ENCODE measurements at regions not wholly inside any gene's neighbourhood (a gene's known extent, or its start where the extent isn't known, plus 50 kb on each side); places are given as distances from the start of the nearest gene placed in this dataset.
A peak's percentile ranks its signal among the peaks of the same experiment; 100 is the strongest.

DNA sequence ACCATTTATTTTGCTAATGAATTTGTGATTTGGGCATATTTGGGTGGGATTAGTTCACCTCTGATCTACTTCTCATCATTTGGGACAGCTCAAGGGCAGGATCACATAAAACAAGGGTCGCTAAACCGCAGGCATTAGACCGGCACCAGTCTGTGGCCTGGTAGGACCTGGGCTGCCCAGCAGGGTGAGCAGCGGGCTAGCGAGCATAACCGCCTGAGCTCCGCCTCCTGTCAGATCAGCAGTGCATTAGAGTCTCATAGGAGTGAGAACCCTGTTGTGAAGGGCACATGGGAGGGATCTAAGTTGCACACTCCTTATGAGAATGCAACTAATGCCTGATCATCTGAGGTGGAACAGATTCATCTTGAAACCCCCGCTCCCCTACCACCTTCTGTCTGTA lies 785.3 kb downstream of the TRHDE start:
- no peaks in the 10 kb centered on the region for H3K36me3 ChIP-seq
- H3K27me3 ChIP-seq = no peaks in the 10 kb centered on the region
- 93 to 95% methylated on average over 8 of the region's 8 CpGs for WGBS, 2 donors
- ATAC-seq = no peak
- H3K9me3 ChIP-seq = no peaks in the 10 kb centered on the region
- H3K27ac ChIP-seq = no peak overlapping the region
- no peaks in the 10 kb centered on the region for H3K4me1 ChIP-seq
- no peak overlapping the region for H3K4me3 ChIP-seq
- FAIRE-seq = no peak
- intact Hi-C loops (cut with DNase I) = no loop called here
- peak in 1 of 6 donors; percentile 13 for DNase-seq
- TF ChIP-seq, protein P1, sequence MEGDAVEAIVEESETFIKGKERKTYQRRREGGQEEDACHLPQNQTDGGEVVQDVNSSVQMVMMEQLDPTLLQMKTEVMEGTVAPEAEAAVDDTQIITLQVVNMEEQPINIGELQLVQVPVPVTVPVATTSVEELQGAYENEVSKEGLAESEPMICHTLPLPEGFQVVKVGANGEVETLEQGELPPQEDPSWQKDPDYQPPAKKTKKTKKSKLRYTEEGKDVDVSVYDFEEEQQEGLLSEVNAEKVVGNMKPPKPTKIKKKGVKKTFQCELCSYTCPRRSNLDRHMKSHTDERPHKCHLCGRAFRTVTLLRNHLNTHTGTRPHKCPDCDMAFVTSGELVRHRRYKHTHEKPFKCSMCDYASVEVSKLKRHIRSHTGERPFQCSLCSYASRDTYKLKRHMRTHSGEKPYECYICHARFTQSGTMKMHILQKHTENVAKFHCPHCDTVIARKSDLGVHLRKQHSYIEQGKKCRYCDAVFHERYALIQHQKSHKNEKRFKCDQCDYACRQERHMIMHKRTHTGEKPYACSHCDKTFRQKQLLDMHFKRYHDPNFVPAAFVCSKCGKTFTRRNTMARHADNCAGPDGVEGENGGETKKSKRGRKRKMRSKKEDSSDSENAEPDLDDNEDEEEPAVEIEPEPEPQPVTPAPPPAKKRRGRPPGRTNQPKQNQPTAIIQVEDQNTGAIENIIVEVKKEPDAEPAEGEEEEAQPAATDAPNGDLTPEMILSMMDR (IDR thresholded peaks at IDR 0.05) = no peak

DNA sequence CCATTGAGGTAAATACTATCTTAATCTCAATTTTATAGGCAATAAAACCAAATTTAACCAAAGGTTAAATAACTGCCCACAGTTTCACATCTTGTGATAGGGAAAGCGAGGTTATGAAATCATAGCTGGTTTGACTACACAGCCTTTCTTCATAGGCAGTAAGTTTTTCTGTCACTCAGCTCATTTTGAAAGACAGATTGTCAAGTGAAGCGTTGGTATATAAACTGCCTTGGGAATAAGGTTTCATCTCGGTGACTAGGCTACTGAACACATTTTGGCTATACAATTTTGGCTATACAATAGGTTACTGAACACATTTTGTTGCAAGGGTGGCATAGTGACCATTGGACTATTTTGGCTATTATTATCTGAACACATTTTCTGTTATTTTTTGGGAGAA lies 793.7 kb downstream of the TRHDE start:
- Histone ChIP-seq H3K27ac (no peak overlapping the region), H3K9me3 (no peaks in the 10 kb centered on the region), H3K36me3 (no peaks in the 10 kb centered on the region), H3K4me3 (no peak overlapping the region), H3K4me1 (no peaks in the 10 kb centered on the region), H3K27me3 (no peaks in the 10 kb centered on the region)
- ATAC-seq (no peak), FAIRE-seq (no peak), DNase-seq (no peak)
- TF ChIP-seq, protein P1 (IDR thresholded peaks at IDR 0.05) = no peak
- intact Hi-C loops (cut with DNase I) = no loop called here
- 63 to 80% methylated on average over 3 of the region's 3 CpGs for WGBS, 2 donors

DNA sequence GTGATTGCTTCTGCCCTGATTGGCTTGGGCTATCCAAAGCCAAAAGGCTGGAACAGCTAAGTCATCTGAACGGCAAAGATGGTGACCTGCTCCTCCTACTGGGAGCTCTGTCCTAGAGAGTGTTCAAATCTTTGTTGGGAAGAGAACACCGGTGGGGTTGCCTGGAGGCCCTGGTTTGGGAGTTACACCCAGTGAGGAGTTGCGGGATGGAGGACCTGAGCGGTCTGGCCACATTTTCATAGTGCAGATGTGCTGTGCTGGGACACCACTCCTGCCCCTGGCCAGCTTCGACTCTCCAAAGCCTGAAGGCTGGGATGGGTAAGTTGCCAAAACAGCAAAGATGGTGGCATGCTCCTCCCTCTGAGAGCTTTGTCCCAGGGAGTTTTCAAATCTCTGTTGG lies 795.4 kb downstream of the TRHDE start:
- FAIRE-seq = no peak
- ATAC-seq = no peak
- peak in 1 of 6 donors; percentile 16 for DNase-seq
- Histone ChIP-seq H3K27ac (no peak overlapping the region), H3K4me1 (no peaks in the 10 kb centered on the region), H3K4me3 (no peak overlapping the region), H3K27me3 (no peaks in the 10 kb centered on the region), H3K9me3 (no peaks in the 10 kb centered on the region), H3K36me3 (no peaks in the 10 kb centered on the region)
- 78 to 88% methylated on average over 5 of the region's 5 CpGs for WGBS, 2 donors
- intact Hi-C loops (cut with DNase I) = no loop called here
- TF ChIP-seq, protein P1 (IDR thresholded peaks at IDR 0.05) = no peak

DNA sequence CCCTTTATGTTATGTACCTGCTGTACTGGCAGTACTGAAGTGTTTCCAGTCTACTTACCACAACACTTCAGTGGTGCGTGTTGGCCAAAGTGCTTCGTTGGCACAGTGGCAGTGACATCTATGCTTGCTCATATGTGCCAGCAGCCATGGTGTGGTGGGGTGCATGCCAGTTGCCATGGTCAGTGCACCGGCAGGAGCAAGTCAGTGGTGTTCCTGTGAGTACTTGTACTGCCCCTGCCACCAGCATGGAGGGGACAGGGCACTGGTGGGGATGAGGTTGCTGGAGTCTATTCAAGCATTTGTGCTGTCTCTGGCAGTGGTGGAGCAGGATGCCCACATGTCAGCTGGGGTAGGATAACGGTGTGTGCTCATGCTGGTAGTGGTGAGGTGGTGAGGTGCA lies 800.0 kb downstream of the TRHDE start:
- H3K27ac ChIP-seq = no peak overlapping the region
- no peaks in the 10 kb centered on the region for H3K4me1 ChIP-seq
- no peak for ATAC-seq
- no peak for FAIRE-seq
- H3K27me3 ChIP-seq = no peaks in the 10 kb centered on the region
- WGBS, 2 donors = 81 to 91% methylated on average over 4 of the region's 4 CpGs
- intact Hi-C loops (cut with DNase I) = no loop called here
- H3K4me3 ChIP-seq = no peak overlapping the region
- H3K36me3 ChIP-seq = no peaks in the 10 kb centered on the region
- TF ChIP-seq, protein P1 (IDR thresholded peaks at IDR 0.05) = no peak
- H3K9me3 ChIP-seq = no peaks in the 10 kb centered on the region
- DNase-seq = no peak

DNA sequence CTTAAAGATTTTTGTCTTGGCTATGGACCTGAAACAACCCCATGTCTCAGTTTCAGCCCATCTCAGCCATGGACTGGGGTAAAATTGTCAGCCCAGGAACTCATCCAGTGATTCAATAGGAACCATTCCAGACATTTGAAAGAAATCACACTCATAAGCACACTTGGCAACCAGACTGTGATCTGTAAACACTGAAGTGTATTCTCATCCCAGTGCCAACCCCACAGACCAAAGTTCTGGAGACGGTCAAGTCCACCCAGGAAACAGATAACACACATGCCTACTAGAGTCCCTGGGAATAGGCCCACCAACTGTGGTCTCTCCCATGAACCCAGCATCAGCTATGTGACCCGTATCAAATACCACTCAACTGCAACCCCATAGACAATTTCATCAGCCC lies 804.6 kb downstream of the TRHDE start:
- Histone ChIP-seq H3K36me3 (no peaks in the 10 kb centered on the region), H3K27me3 (no peaks in the 10 kb centered on the region), H3K27ac (no peak overlapping the region), H3K4me3 (no peak overlapping the region), H3K9me3 (no peaks in the 10 kb centered on the region), H3K4me1 (no peaks in the 10 kb centered on the region)
- no peak for FAIRE-seq
- 65 to 74% methylated on average over 2 of the region's 2 CpGs for WGBS, 2 donors
- TF ChIP-seq, protein P1 (IDR thresholded peaks at IDR 0.05) = no peak
- intact Hi-C loops (cut with DNase I) = no loop called here
- no peak for ATAC-seq
- no peak for DNase-seq
